SK-N-SH (cell line): ENCODE measurements at regions not wholly inside any gene's neighbourhood (a gene's known extent, or its start where the extent isn't known, plus 50 kb on each side); places are given as distances from the start of the nearest gene placed in this dataset.

ENCODE experiments used
- EP300 ChIP-seq, 2 experiments: IDR thresholded peaks; 2 replicates each; pipeline versions ENCODE4 v1.4.0 to v1.6.1; 2012; ENCODE audit warnings: borderline replicate concordance in 1 of 2, low read depth in 1 of 2, low read length in 1 of 2
- FOSL2 ChIP-seq: IDR thresholded peaks from 2 replicates; pipeline ENCODE4 v1.4.0; 2012; ENCODE audit warnings: low read depth, mild to moderate bottlenecking, moderate library complexity, borderline replicate concordance
- FOXM1 ChIP-seq: IDR thresholded peaks from 2 replicates; pipeline ENCODE4 v1.4.0; 2012; ENCODE audit warnings: low read depth, mild to moderate bottlenecking
- GABPA ChIP-seq: IDR thresholded peaks from 2 replicates; pipeline ENCODE4 v1.4.0; 2012; ENCODE audit warnings: low read depth, mild to moderate bottlenecking
- POLR2AphosphoS5 ChIP-seq: IDR thresholded peaks from 2 replicates; pipeline ENCODE4 v1.6.1; 2012; ENCODE audit warnings: low read depth, low read length
- RFX5 ChIP-seq: IDR thresholded peaks from 2 replicates; pipeline ENCODE4 v1.6.1; 2012; ENCODE audit warnings: mild to moderate bottlenecking, improper control_type of control experiment, low read length
- SMC3 ChIP-seq: IDR thresholded peaks from 2 replicates; pipeline ENCODE4 v1.6.1; 2012; ENCODE audit warnings: low read depth, low read length, improper control_type of control experiment
- TAF1 ChIP-seq: IDR thresholded peaks from 2 replicates; pipeline ENCODE4 v1.6.1; 2012; ENCODE audit warnings: low read depth, mild to moderate bottlenecking, low read length, moderate library complexity, borderline replicate concordance
- TF ChIP-seq, protein P1 (sequence below): fragments of 150-350 bp; IDR thresholded peaks from 2 replicates; pipeline ENCODE4 v1.6.1; 2017; ENCODE audit warnings: antibody characterized with exemption, low read length, low read depth, borderline replicate concordance
- TF ChIP-seq, protein P2 (sequence below): fragments of 200-600 bp; sonication (generic); IDR thresholded peaks from 2 replicates; pipeline ENCODE4 v1.6.1; 2017; ENCODE audit warnings: antibody characterized with exemption, mild to moderate bottlenecking, moderate library complexity
- TF ChIP-seq, protein P3 (sequence below): IDR thresholded peaks from 2 replicates; pipeline ENCODE4 v1.4.0; 2012; ENCODE audit warnings: low read depth
- TF ChIP-seq, protein P4 (sequence below): fragments of 150-350 bp; IDR thresholded peaks from 2 replicates; pipeline ENCODE4 v1.6.1; 2016; ENCODE audit warnings: mild to moderate bottlenecking, low read depth, low read length
- TF ChIP-seq, protein P5 (sequence below): IDR thresholded peaks from 2 replicates; pipeline ENCODE4 v1.4.0; 2012; ENCODE audit warnings: low read depth, borderline replicate concordance

DNA sequence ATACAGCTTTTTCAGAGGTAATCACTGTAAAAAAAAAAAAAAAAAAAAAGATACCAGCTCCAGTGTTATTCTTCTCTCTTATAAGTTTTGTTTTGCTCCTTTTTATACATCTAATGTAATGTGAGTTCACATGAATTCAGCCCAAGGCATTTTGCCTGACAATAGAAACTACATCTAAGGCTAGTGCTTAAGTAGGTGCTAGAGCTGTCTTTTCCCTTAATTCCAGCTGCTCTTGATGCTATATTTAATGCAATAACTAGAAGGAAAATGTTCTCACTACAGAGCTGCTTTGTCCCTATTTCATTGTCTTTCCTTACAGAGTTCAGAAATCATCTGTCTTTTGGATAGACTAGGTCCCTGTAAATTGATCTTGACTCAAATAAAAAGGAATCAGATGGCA lies 150.1 kb downstream of the NAA11 start:
- TF ChIP-seq, protein P1, sequence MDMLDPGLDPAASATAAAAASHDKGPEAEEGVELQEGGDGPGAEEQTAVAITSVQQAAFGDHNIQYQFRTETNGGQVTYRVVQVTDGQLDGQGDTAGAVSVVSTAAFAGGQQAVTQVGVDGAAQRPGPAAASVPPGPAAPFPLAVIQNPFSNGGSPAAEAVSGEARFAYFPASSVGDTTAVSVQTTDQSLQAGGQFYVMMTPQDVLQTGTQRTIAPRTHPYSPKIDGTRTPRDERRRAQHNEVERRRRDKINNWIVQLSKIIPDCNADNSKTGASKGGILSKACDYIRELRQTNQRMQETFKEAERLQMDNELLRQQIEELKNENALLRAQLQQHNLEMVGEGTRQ = no peak
- TF ChIP-seq, protein P2, sequence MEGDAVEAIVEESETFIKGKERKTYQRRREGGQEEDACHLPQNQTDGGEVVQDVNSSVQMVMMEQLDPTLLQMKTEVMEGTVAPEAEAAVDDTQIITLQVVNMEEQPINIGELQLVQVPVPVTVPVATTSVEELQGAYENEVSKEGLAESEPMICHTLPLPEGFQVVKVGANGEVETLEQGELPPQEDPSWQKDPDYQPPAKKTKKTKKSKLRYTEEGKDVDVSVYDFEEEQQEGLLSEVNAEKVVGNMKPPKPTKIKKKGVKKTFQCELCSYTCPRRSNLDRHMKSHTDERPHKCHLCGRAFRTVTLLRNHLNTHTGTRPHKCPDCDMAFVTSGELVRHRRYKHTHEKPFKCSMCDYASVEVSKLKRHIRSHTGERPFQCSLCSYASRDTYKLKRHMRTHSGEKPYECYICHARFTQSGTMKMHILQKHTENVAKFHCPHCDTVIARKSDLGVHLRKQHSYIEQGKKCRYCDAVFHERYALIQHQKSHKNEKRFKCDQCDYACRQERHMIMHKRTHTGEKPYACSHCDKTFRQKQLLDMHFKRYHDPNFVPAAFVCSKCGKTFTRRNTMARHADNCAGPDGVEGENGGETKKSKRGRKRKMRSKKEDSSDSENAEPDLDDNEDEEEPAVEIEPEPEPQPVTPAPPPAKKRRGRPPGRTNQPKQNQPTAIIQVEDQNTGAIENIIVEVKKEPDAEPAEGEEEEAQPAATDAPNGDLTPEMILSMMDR = no peak
- TF ChIP-seq, protein P3, sequence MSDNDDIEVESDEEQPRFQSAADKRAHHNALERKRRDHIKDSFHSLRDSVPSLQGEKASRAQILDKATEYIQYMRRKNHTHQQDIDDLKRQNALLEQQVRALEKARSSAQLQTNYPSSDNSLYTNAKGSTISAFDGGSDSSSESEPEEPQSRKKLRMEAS = no peak
- no peak for TF ChIP-seq GABPA
- no peak for TF ChIP-seq FOSL2
- TF ChIP-seq EP300 (IDR thresholded peaks at IDR 0.05; ENCODE audit: borderline replicate concordance in 1 of 2, low read depth in 1 of 2, low read length in 1 of 2) = no peak
- no peak for TF ChIP-seq POLR2AphosphoS5
- TF ChIP-seq TAF1 = no peak
- TF ChIP-seq, protein P4, sequence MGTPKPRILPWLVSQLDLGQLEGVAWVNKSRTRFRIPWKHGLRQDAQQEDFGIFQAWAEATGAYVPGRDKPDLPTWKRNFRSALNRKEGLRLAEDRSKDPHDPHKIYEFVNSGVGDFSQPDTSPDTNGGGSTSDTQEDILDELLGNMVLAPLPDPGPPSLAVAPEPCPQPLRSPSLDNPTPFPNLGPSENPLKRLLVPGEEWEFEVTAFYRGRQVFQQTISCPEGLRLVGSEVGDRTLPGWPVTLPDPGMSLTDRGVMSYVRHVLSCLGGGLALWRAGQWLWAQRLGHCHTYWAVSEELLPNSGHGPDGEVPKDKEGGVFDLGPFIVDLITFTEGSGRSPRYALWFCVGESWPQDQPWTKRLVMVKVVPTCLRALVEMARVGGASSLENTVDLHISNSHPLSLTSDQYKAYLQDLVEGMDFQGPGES = no peak
- TF ChIP-seq, protein P5, sequence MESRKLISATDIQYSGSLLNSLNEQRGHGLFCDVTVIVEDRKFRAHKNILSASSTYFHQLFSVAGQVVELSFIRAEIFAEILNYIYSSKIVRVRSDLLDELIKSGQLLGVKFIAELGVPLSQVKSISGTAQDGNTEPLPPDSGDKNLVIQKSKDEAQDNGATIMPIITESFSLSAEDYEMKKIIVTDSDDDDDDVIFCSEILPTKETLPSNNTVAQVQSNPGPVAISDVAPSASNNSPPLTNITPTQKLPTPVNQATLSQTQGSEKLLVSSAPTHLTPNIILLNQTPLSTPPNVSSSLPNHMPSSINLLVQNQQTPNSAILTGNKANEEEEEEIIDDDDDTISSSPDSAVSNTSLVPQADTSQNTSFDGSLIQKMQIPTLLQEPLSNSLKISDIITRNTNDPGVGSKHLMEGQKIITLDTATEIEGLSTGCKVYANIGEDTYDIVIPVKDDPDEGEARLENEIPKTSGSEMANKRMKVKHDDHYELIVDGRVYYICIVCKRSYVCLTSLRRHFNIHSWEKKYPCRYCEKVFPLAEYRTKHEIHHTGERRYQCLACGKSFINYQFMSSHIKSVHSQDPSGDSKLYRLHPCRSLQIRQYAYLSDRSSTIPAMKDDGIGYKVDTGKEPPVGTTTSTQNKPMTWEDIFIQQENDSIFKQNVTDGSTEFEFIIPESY = no peak
- TF ChIP-seq SMC3 = no peak
- TF ChIP-seq FOXM1 = no peak
- TF ChIP-seq RFX5 = no peak
